Loucy (cell line): ENCODE measurements at regions not wholly inside any gene's neighbourhood (a gene's known extent, or its start where the extent isn't known, plus 50 kb on each side); places are given as distances from the start of the nearest gene placed in this dataset.

Experiments
- EZH2phosphoT487 ChIP-seq: fragments of 200-600 bp; IDR thresholded peaks from 2 replicates; pipeline ENCODE4 v1.6.1; 2018; ENCODE audit warnings: antibody characterized with exemption, mild to moderate bottlenecking, moderate library complexity, borderline replicate concordance
- TF ChIP-seq, protein P1 (sequence below): fragments of 200-600 bp; sonication (generic); conservative IDR thresholded peaks from 2 replicates; pipeline ENCODE4 v1.5.1; 2014; ENCODE audit warnings: mild to moderate bottlenecking, antibody characterized with exemption, low read length

DNA sequence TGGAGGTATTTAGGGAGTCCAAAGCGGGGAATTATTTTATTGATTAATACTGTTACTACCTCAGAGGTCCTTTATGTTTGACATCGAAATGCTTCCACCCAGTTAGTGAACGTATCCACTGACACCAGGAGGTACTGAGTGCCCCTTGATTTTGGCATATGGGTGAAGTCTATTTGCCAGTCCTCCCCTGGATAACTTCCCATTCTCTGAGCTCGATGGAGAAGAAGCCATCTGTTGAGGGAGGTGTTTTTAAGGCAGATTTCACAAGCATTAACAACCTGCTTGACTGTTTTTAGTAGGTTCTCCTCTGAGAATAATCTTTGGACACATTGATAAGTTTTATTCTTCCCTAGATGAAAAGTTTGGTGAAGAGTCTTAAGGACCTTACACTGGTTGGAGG, 165.3 kb upstream of the NREP start:
- TF ChIP-seq, protein P1, sequence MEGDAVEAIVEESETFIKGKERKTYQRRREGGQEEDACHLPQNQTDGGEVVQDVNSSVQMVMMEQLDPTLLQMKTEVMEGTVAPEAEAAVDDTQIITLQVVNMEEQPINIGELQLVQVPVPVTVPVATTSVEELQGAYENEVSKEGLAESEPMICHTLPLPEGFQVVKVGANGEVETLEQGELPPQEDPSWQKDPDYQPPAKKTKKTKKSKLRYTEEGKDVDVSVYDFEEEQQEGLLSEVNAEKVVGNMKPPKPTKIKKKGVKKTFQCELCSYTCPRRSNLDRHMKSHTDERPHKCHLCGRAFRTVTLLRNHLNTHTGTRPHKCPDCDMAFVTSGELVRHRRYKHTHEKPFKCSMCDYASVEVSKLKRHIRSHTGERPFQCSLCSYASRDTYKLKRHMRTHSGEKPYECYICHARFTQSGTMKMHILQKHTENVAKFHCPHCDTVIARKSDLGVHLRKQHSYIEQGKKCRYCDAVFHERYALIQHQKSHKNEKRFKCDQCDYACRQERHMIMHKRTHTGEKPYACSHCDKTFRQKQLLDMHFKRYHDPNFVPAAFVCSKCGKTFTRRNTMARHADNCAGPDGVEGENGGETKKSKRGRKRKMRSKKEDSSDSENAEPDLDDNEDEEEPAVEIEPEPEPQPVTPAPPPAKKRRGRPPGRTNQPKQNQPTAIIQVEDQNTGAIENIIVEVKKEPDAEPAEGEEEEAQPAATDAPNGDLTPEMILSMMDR: no peak
- no peak for TF ChIP-seq EZH2phosphoT487
